ENCODE measurements at regions not wholly inside any gene's neighbourhood (a gene's known extent, or its start where the extent isn't known, plus 50 kb on each side); places are given as distances from the start of the nearest gene placed in this dataset.

- no peak for DNase-seq
These were observed 203.7 kb downstream of the BMP7 start for GRCh38 chr20:57062696-57063270.

GRCh38 chr20:57064836-57065235, 201.6 kb downstream of the BMP7 start:
- DNase-seq = no peak

GRCh38 chr20:57065646-57066045, 200.8 kb downstream of the BMP7 start:
- DNase-seq = no peak

GRCh38 chr20:57066126-57066900, 200.1 kb downstream of the BMP7 start:
- no peak for DNase-seq

GRCh38 chr20:57069442-57069841, 197.0 kb downstream of the BMP7 start:
- no peak for DNase-seq

GRCh38 chr20:57070296-57070695, 196.1 kb downstream of the BMP7 start:
- no peak for DNase-seq

GRCh38 chr20:57071283-57071731, 195.1 kb downstream of the BMP7 start:
- no peak for DNase-seq

- no peak for DNase-seq
These were observed 194.4 kb downstream of the BMP7 start for GRCh38 chr20:57071954-57072583.

- DNase-seq = no peak
These were observed 193.0 kb downstream of the BMP7 start for GRCh38 chr20:57073402-57073801.

- DNase-seq = no peak
These were observed 192.1 kb downstream of the BMP7 start for GRCh38 chr20:57074386-57074785.

- DNase-seq = no peak
These were observed 191.3 kb downstream of the BMP7 start for GRCh38 chr20:57075181-57075580.

GRCh38 chr20:57075603-57076002, 190.8 kb downstream of the BMP7 start:
- no peak for DNase-seq

- no peak for DNase-seq
These were observed 190.2 kb downstream of the BMP7 start for GRCh38 chr20:57076152-57076652.

GRCh38 chr20:57076951-57077350, 189.5 kb downstream of the BMP7 start:
- DNase-seq = no peak

GRCh38 chr20:57078116-57078515, 188.3 kb downstream of the BMP7 start:
- DNase-seq = no peak

- DNase-seq = no peak
These were observed 187.1 kb downstream of the BMP7 start for GRCh38 chr20:57079031-57080005.

GRCh38 chr20:57080796-57081195, 185.6 kb downstream of the BMP7 start:
- no peak for DNase-seq

- no peak for DNase-seq
These were observed 184.0 kb downstream of the BMP7 start for GRCh38 chr20:57082357-57082945.

- no peak for DNase-seq
These were observed 183.4 kb downstream of the BMP7 start for GRCh38 chr20:57083072-57083471.

GRCh38 chr20:57086066-57086465, 180.4 kb downstream of the BMP7 start:
- DNase-seq = no peak

GRCh38 chr20:57087102-57087501, 179.3 kb downstream of the BMP7 start:
- DNase-seq = no peak

- DNase-seq = no peak
These were observed 178.7 kb downstream of the BMP7 start for GRCh38 chr20:57087705-57088104.
